NB4 (cell line): ENCODE measurements at regions not wholly inside any gene's neighbourhood (a gene's known extent, or its start where the extent isn't known, plus 50 kb on each side); places are given as distances from the start of the nearest gene placed in this dataset.

ENCODE experiments used
- DNase-seq: peaks from one replicate; pipeline ENCODE4 v3.0.0; 2010; ENCODE audit warnings: low read depth
- H3K4me3 ChIP-seq: one replicate; pipeline ENCODE4 v1.5.1; 2011; ENCODE audit warnings: mild to moderate bottlenecking, low read depth, low read length, moderate library complexity
- CTCF ChIP-seq: IDR thresholded peaks from one replicate; pipeline ENCODE4 v1.5.1; 2012; ENCODE audit warnings: low read depth, low read length
- MYC ChIP-seq: IDR thresholded peaks from 2 replicates; pipeline ENCODE4 v1.6.1; 2011; ENCODE audit warnings: low read depth, low read length
- POLR2A ChIP-seq: IDR thresholded peaks from 2 replicates; pipeline ENCODE4 v1.6.1; 2011; ENCODE audit warnings: mild to moderate bottlenecking; ENCODE audit not compliant: insufficient read length; ENCODE audit errors: extremely low read depth
- TF ChIP-seq, protein P1 (sequence below): IDR thresholded peaks from 2 replicates; pipeline ENCODE4 v1.6.1; 2011; ENCODE audit warnings: low read depth, low read length

DNA sequence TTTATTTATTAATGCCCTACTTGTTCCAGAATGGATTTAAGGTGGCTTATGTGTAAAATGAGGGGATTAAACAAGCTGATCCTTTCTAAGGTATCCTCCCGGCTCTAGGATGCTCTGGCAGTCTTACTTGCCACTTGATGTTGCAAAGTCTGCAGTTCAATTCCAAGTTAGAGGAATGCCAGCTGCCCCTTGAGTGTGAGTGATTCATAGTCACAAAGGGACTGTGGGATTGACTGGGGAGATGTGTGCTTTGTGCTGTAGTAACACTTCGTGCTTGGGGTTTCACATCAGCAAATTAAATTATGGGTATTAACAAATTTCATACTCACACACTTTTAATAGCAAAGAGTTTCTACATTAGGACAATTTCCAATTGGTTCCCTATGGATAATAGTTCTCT, 550.8 kb upstream of the CADM1 start:
- TF ChIP-seq MYC = no peak
- TF ChIP-seq, protein P1, sequence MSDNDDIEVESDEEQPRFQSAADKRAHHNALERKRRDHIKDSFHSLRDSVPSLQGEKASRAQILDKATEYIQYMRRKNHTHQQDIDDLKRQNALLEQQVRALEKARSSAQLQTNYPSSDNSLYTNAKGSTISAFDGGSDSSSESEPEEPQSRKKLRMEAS = no peak
- TF ChIP-seq POLR2A = no peak
- TF ChIP-seq CTCF = no peak
- no peak for DNase-seq
- H3K4me3 ChIP-seq = no peak overlapping the region

- TF ChIP-seq MYC = no peak
- TF ChIP-seq CTCF = no peak
- no peak for TF ChIP-seq POLR2A
- TF ChIP-seq, protein P1 = no peak
Measured at GRCh38 chr11:116053548-116053919, 549.3 kb upstream of the CADM1 start.

GRCh38 chr11:116052603-116053547, 548.7 kb upstream of the CADM1 start:
- no peak overlapping the region for H3K4me3 ChIP-seq
- DNase-seq = no peak
- no peak for TF ChIP-seq CTCF

More at GRCh38 chr11:116053548-116053919, 549.3 kb upstream of the CADM1 start:
- DNase-seq = no peak
- no peak overlapping the region for H3K4me3 ChIP-seq

GRCh38 chr11:116051494-116051893, 547.3 kb upstream of the CADM1 start:
- H3K4me3 ChIP-seq = no peak overlapping the region
- no peak for DNase-seq
- no peak for TF ChIP-seq CTCF

DNA sequence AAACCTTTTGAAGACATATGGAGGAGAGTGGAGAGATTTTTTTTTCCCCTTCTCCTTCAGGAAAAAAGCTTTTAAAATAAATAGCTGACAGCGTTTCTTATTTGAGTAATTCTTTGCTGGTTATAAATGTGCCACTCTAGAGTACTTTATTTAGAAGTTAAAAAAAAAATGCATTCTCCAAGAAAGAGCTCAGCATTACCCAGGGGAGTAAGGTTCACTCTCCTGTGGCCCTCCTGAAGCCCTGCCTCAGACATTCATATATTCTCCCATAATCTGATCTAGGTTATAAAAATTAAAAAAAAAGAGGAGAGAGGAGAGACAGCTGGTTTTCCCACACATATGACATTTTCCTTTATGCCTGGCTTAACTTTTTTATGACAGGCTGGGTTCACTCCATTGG, 545.2 kb upstream of the CADM1 start:
- DNase-seq = no peak
- TF ChIP-seq MYC = no peak

DNA sequence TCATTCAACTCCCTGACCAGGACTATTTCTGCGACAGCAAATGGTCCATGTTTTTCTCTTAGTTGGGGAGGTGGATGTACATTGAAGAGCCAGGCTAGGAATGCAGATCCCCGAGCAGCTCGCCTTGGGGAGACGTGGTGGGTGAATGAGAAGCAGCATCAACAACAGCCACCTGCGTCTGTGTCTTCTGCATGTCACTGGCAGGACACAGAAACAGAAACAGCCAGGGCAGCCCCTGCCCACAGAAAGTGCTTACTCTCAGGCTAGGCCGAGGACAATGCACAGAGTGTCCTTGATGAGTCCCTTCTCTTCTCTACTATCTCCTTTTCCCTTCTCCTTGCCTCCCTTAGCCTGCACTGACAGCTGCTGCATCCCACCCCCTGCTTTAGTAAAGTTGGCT, 541.9 kb upstream of the CADM1 start:
- TF ChIP-seq POLR2A (no peak), MYC (no peak), CTCF (no peak)
- TF ChIP-seq, protein P1 = no peak
- no peak overlapping the region for H3K4me3 ChIP-seq
- no peak for DNase-seq

More for the DNA sequence above, 545.2 kb upstream of the CADM1 start:
- no peak overlapping the region for H3K4me3 ChIP-seq
